ENCODE measurements at regions not wholly inside any gene's neighbourhood (a gene's known extent, or its start where the extent isn't known, plus 50 kb on each side); places are given as distances from the start of the nearest gene placed in this dataset.
"Not testable (repeated sequence)": the region's sequence is repeated elsewhere in the genome, so short reads cannot be mapped to it uniquely, and the experiment has no call there.

- DNase-seq (ENCODE audit: low read depth in 2 of 2): no peak
Observed at GRCh38 chr4:1561286-1561990, 122.7 kb downstream of the FAM53A start.

- DNase-seq (ENCODE audit: low read depth in 2 of 2): no peak
Observed at GRCh38 chr4:1559896-1560650, 124.0 kb downstream of the FAM53A start.

- DNase-seq (ENCODE audit: low read depth in 2 of 2): no peak
Observed at GRCh38 chr4:1558205-1558604, 125.9 kb downstream of the FAM53A start.

- DNase-seq (ENCODE audit: low read depth in 2 of 2): no peak
Observed at GRCh38 chr4:1557221-1557597, 126.9 kb downstream of the FAM53A start.

- no peak for DNase-seq (ENCODE audit: low read depth in 2 of 2)
Observed at GRCh38 chr4:1556541-1557220, 127.4 kb downstream of the FAM53A start.

- no peak for DNase-seq (ENCODE audit: low read depth in 2 of 2)
Observed at GRCh38 chr4:1554876-1555265, 129.2 kb downstream of the FAM53A start.

GRCh38 chr4:1554246-1554875, 129.8 kb downstream of the FAM53A start:
- no peak for DNase-seq (ENCODE audit: low read depth in 2 of 2)

GRCh38 chr4:1553365-1553764, 130.7 kb downstream of the FAM53A start:
- no peak for DNase-seq (ENCODE audit: low read depth in 2 of 2)

GRCh38 chr4:1552451-1552850, 131.7 kb downstream of the FAM53A start:
- no peak for DNase-seq (ENCODE audit: low read depth in 2 of 2)

- DNase-seq (ENCODE audit: low read depth in 2 of 2): no peak
Observed at GRCh38 chr4:1551211-1551610, 132.9 kb downstream of the FAM53A start.

- DNase-seq (ENCODE audit: low read depth in 2 of 2): no peak
Observed at GRCh38 chr4:1550122-1551070, 133.7 kb downstream of the FAM53A start.

GRCh38 chr4:1549638-1550035, 134.5 kb downstream of the FAM53A start:
- DNase-seq (ENCODE audit: low read depth in 2 of 2): no peak

GRCh38 chr4:1548827-1549637, 135.1 kb downstream of the FAM53A start:
- DNase-seq (ENCODE audit: low read depth in 2 of 2): peak; percentile 17 to 27

- no peak for DNase-seq (ENCODE audit: low read depth in 2 of 2)
Observed at GRCh38 chr4:1547856-1548826, 136.0 kb downstream of the FAM53A start.

GRCh38 chr4:1547131-1547855, 136.8 kb downstream of the FAM53A start:
- no peak for DNase-seq (ENCODE audit: low read depth in 2 of 2)

GRCh38 chr4:1544861-1545281, 138.6 kb upstream of the NKX1-1 start:
- DNase-seq (ENCODE audit: low read depth in 2 of 2): no peak

- not testable (repeated sequence) for DNase-seq (ENCODE audit: low read depth in 2 of 2)
Observed at GRCh38 chr4:1544435-1544834, 138.2 kb upstream of the NKX1-1 start.

GRCh38 chr4:1543976-1544375, 137.7 kb upstream of the NKX1-1 start:
- DNase-seq (ENCODE audit: low read depth in 2 of 2): no peak

All from stimulated activated CD8-positive, alpha-beta memory T cell treated with anti-CD3 and anti-CD28 coated beads, Interleukin-15, amount 100 ng/mL, for 4 hours (primary cell).